ENCODE measurements at regions not wholly inside any gene's neighbourhood (a gene's known extent, or its start where the extent isn't known, plus 50 kb on each side); places are given as distances from the start of the nearest gene placed in this dataset.
"Not testable (repeated sequence)": the region's sequence is repeated elsewhere in the genome, so short reads cannot be mapped to it uniquely, and the experiment has no call there.

GRCh38 chr2:36163520-36164254 lies 191.9 kb upstream of the CRIM1 start:
- DNase-seq (ENCODE audit: low read depth) = no peak

- DNase-seq (ENCODE audit: low read depth) = not testable (repeated sequence)
These were observed 198.5 kb upstream of the CRIM1 start for GRCh38 chr2:36157093-36157492.

GRCh38 chr2:36147670-36148390 lies 207.7 kb upstream of the CRIM1 start:
- DNase-seq (ENCODE audit: low read depth) = no peak

- DNase-seq (ENCODE audit: low read depth) = no peak
These were observed 208.8 kb upstream of the CRIM1 start for GRCh38 chr2:36146765-36147164.

- no peak for DNase-seq (ENCODE audit: low read depth)
These were observed 215.2 kb upstream of the CRIM1 start for GRCh38 chr2:36140391-36140790.

- no peak for DNase-seq (ENCODE audit: low read depth)
These were observed 218.0 kb upstream of the CRIM1 start for GRCh38 chr2:36137612-36138011.

- DNase-seq (ENCODE audit: low read depth) = no peak
These were observed 221.3 kb upstream of the CRIM1 start for GRCh38 chr2:36134281-36134680.

- no peak for DNase-seq (ENCODE audit: low read depth)
These were observed 227.2 kb upstream of the CRIM1 start for GRCh38 chr2:36128359-36128758.

- no peak for DNase-seq (ENCODE audit: low read depth)
These were observed 229.9 kb upstream of the CRIM1 start for GRCh38 chr2:36125702-36126101.

GRCh38 chr2:36123995-36124394 lies 231.6 kb upstream of the CRIM1 start:
- no peak for DNase-seq (ENCODE audit: low read depth)

- DNase-seq (ENCODE audit: low read depth) = no peak
These were observed 258.6 kb upstream of the CRIM1 start for GRCh38 chr2:36097022-36097421.

GRCh38 chr2:36091844-36092741 lies 263.5 kb upstream of the CRIM1 start:
- DNase-seq (ENCODE audit: low read depth) = not testable (repeated sequence)

- DNase-seq (ENCODE audit: low read depth) = no peak
These were observed 266.8 kb upstream of the CRIM1 start for GRCh38 chr2:36088716-36089328.

GRCh38 chr2:36087344-36087743 lies 268.2 kb upstream of the CRIM1 start:
- DNase-seq (ENCODE audit: low read depth) = no peak

GRCh38 chr2:36079793-36080192 lies 275.8 kb upstream of the CRIM1 start:
- no peak for DNase-seq (ENCODE audit: low read depth)

GRCh38 chr2:36074008-36074407 lies 281.6 kb upstream of the CRIM1 start:
- no peak for DNase-seq (ENCODE audit: low read depth)

GRCh38 chr2:36071698-36072097 lies 283.9 kb upstream of the CRIM1 start:
- no peak for DNase-seq (ENCODE audit: low read depth)

- no peak for DNase-seq (ENCODE audit: low read depth)
These were observed 286.5 kb upstream of the CRIM1 start for GRCh38 chr2:36069074-36069473.

GRCh38 chr2:36068086-36068485 lies 287.5 kb upstream of the CRIM1 start:
- no peak for DNase-seq (ENCODE audit: low read depth)

GRCh38 chr2:36060133-36060532 lies 295.4 kb upstream of the CRIM1 start:
- no peak for DNase-seq (ENCODE audit: low read depth)

GRCh38 chr2:36059691-36060090 lies 295.9 kb upstream of the CRIM1 start:
- no peak for DNase-seq (ENCODE audit: low read depth)

- no peak for DNase-seq (ENCODE audit: low read depth)
These were observed 296.6 kb upstream of the CRIM1 start for GRCh38 chr2:36058953-36059352.
